HS-5 (cell line): ENCODE measurements at regions not wholly inside any gene's neighbourhood (a gene's known extent, or its start where the extent isn't known, plus 50 kb on each side); places are given as distances from the start of the nearest gene placed in this dataset.

ENCODE experiments used
- DNase-seq: peaks from one replicate; pipeline ENCODE4 v3.0.0-alpha.2; 2012; ENCODE audit warnings: low read depth

DNA sequence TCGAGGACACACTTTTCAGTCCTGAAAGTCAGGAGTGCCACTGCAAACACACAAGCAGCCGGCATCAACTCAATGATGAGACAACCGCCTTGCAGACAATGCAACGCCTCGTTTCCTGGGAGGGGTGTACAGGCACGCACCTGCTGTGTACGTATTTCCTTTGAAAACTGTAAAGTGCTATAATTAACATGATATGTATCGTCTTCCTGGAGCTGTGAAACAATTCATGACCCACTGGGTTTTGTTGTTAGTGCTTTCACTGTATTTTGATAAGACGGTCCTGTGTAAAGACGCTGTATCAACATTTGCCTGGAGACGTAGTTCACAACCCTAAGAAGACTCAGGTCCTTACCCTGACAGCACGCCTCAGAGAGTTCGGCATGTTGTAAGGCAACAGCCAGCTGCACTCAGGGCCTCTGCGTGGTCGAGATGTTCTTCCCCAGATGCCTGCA, 105.7 kb upstream of the ANO1 start:
- no peak for DNase-seq

DNA sequence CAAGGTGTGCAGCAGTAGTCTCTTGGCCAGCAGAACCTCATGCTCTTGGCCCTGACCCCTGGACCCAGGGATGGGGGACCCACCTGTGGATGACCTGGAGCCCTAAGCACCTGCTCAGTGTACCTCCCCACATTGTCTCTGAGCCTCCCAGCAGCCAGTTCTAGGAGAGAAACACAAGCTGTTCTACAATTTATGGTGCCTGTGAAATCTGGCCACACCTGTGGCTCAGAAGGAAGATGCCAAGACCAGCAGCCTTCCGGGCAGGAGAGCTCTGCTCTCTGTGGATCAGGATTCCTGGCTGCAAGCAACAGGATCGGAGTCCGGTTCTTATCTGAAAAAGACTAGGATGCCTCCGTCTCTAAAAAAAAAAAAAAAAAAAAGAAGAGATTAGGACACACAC, 103.6 kb upstream of the ANO1 start:
- no peak for DNase-seq

GRCh38 chr11:69975822-69976221, 102.3 kb upstream of the ANO1 start:
- no peak for DNase-seq

GRCh38 chr11:69976794-69977193, 101.3 kb upstream of the ANO1 start:
- DNase-seq: no peak

DNA sequence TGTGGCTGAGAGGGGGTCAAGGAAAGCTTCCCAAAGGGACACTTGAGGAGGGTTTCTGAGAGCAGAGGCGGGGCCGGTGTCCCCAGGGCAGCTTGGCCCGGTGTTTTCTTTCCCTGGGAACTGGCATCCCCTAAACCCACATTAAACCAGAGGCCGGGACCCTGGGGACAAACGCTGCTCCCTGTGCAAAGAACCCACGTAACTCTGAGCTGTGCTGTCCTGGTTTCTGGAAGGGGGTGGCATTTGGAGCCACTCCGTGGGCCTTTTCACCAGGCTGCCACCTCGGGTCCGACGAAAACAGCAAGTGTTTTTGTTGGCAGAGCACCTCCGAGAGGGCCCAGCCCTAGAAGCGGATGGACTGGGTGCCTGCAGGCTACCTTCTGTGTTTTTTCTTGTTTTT, 100.2 kb upstream of the ANO1 start:
- no peak for DNase-seq

- no peak for DNase-seq
Observed at GRCh38 chr11:69978841-69979614, 99.1 kb upstream of the ANO1 start.

DNA sequence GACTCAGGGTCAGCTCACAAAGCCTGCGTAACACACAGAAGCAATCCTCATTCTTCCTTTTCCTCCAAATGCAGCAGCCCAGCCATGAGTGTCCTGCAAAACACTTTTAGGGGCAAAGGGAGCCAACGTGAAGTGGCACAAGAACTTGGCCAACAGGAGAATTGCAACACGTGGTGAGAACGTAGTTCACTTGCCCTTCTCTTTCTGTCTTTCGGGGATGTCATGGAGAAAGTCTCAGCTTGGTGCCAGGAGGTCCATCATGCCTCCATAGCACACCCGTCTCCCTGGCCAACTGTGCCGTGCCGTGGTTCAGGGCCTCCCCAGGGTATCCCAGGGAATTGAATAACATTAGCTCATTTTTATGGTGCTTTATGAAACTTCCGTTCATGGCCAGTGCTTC, 98.5 kb upstream of the ANO1 start:
- no peak for DNase-seq

- DNase-seq: no peak
Observed at GRCh38 chr11:69981119-69981784, 96.9 kb upstream of the ANO1 start.

DNA sequence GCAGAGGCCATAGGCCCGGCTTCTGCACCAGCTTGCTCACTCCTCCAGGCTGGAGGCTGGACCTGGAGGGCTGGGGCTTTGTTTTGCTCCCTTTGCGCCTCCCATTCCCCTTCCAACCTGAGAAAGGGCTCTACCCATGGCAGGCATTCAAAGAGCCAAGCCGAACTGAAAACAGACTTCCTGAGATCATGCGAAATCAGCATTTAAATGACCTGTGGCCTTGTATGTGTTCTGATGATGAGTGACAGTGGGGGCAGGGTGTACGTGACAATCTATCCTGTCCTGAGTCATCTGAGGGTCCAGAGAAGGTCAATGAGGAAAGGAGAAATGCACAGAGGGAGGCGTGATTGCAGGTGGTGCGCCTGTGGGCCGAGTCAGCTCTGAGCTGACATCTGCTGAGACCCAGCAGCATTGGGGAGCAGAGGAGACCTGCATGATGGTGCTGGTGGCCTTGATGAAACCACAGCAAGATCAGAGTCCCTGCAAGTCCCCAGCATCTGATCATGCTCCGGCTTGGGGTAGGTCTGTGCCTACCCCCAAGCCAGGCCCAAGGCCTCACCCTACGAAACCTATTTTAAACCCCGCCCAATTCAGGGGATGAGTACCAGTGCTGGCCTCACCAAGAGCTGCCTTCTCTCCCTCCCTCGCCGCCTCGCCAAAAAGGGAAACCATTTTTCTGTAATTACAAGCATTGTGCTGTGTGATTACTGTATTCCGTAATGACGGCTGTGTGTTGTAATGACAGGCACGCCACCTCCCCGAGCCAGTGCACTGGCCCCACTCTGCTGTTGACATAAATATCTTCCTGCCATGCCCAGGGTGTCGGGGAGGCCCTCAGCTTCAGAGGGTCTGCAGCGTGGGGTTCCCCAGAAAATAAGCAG, 95.2 kb upstream of the ANO1 start:
- no peak for DNase-seq

- DNase-seq: no peak
Observed at GRCh38 chr11:69983571-69983877, 94.6 kb upstream of the ANO1 start.

DNA sequence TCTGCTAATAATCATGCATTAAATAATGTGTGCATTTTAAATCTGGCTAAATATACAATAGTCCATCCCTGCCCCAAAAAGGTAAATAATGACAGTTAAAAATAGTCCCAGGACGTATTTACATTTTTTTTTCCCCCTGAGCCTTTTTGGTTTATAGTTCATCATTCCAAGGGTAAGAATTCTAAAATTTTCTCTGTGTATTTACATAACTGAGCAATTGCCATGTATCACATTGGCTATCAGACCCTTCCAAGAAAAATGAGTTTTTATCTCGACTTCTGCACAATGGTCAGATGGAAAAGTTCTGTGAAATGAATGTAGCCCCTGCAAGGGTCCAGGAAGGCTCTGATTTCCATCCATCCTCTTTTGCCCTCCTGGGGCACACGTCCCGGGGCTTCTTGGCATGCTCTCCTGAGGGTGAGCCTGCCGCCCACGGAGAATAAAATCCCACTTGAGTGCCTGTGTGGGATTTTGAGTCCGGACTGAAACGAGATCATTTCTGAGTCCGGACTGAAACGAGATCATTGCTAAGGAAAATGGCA, 94.1 kb upstream of the ANO1 start:
- DNase-seq: no peak

GRCh38 chr11:69984457-69985261, 93.5 kb upstream of the ANO1 start:
- DNase-seq: no peak

DNA sequence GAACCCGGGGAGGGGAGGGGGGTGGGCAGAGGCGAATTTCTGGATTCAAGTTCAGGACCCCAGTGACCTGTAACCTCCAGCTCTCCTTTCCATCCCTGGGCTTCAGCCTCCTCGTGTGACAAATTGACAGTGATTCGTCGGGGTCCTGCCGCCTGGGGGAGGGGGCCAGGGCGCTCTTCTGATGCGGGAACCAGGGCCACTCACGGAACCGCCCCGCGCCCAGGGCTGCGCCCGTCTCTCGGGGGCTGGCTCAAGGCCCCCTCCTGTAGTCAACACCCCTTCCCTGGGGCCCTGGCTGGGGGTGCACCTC, 92.8 kb upstream of the ANO1 start:
- no peak for DNase-seq

DNA sequence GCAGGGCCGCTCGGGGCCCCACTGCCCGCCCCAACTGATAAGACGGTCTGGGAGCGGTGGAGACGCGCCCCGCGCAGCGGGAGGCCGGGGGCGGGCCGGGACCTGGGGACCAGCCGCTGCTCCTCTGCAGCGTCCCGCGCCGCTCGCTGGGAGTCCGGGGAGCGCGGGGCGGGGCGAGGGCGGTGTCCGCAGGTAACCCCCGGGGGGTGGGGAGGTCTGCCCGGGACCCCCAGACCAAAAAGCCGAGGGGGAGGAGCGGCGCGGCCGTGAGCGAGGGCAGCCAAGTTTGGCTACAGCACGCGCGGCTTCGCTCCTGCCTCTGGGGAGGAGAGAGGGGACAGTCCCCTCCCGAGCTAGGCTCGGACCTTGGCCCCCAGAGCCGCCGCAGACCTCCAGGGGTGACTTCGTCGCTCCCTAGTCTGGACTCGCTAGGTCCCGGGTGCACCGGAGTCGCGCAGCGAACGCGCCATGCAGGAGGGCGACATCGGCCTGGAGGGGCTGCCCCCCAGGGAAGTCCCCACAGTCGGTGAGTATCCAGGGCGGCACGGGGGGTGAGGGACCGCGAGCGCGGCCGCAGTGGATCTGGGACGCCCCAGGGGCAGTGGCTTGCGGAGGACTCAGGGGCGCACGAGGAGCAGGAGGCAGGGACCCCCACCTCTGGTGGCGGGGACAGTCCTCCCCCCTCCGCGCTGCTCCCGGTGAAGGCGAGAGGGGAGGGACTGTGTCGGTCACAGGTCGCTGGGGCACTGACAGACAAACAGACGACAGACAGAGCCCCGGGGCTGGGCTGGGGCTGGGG, 92.3 kb upstream of the ANO1 start:
- DNase-seq: no peak

DNA sequence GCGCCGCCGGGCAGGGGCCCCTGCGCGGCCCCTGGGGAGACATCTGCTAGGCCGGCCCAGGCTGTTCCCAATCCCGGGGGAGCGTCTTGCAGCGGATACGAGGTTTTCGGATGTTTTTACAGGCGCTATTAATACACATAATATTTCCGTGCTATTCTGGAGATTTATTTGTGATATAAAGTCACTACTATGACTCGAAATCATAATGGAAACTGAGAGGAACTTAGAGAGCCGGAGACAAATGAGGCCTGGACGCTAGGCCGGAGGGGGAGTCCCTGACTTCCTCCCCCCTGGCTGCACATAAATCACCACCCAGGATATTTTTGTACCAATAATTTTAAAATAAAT, 91.7 kb upstream of the ANO1 start:
- DNase-seq: no peak

- no peak for DNase-seq
Observed at GRCh38 chr11:69986830-69987229, 91.3 kb upstream of the ANO1 start.

DNA sequence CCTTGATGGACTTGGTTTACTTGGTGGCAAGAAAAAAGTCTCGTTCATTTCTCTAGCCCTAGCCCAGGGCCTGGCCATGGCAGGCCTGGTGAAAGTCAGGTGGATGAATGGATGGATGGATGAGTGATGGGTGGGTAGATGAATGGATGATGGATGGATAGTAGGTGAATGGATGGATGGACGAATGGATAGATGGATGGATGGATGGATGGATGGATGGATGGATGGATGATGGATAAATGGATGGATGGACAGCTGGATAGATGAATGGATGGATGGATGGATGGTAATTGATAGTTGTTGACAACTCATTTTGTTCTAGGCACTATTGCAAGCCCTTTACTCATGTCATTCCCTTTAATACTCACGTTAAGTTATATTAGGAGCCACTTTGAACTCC, 86.1 kb upstream of the ANO1 start:
- DNase-seq: no peak

DNA sequence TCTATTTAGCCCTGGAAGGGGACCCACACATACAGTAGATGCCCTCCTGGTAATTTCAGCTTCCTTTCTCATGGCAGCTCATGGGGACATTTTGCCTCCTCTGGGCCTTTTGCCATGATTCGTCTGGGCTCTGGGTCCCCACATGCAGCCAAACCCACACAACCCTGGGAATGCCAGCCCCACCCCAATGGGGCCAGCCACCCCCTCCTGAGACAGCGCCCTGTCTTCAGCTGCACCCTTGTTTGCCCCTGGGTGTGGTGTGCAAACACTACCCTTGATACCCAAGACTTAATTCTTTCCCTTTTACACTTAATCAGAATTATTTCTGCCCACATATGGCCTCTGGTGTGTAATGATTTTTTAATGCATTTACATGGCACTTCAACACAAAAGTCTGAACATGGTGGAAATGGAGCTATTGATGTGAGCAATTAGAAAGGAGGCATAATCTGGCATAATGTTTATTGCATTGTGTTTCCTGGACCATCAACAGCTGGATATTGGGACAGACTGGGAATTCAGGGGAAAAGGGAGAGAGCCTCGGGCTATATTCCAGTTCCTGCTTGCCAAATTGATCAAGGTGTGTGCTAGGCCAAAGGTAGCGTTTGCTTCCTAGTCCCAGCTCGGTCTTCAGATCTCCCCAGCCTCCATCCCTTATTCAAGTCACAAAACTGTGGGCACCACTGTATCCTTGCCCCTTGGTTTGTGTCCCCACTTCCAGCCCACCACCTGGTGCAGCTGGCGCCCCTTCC, 85.0 kb upstream of the ANO1 start:
- DNase-seq: no peak

DNA sequence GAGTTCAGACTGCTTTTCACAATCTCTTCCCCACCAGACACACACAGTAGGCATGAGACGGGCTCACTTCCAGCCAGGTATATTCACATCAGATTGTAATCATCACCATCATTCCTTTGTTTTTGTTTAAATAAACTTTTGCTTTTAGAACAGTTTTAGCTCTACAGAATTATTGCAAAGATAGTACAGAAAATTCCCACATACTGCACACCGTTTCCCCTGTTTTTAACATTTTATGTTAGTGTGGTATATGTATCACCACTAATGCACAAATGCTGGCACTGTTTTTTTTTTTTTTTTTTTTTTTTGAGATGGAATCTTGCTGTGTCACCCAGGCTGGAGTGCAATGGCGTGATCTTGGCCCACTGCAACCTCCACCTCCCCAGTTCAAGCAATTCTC, 83.3 kb upstream of the ANO1 start:
- DNase-seq: no peak

GRCh38 chr11:69995697-69996096, 82.4 kb upstream of the ANO1 start:
- no peak for DNase-seq

DNA sequence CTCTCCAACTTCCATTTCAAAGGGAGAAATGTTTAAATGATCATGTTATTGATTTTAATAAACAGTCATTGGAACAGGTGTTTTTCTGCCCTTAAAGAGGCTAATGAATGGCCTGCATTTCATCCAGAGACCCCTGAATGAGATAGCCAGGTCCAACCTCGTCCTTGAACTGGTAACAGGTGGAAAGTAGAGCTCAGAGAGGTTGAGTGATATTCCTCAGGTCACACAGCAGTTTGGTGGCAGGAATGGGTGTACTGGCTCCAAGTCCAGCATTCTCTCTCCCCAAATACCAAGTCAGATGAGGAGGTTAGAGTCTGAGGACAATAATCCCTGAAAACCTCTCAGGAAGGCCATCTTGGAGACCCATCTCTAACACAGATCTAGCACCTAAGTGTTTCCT, 81.7 kb upstream of the ANO1 start:
- no peak for DNase-seq
